ENCODE measurements at regions not wholly inside any gene's neighbourhood (a gene's known extent, or its start where the extent isn't known, plus 50 kb on each side); places are given as distances from the start of the nearest gene placed in this dataset.

GRCh38 chr20:57117296-57117695, 149.1 kb downstream of the BMP7 start:
- Histone ChIP-seq H4K20me1 (ENCODE audit: insufficient read depth) (no peaks in the 10 kb centered on the region), H2AFZ (ENCODE audit: low read depth, low read length, poor library complexity, severe bottlenecking) (no peak overlapping the region), H3K9me2 (ENCODE audit: insufficient read depth) (no peaks in the 10 kb centered on the region), H3K9ac (ENCODE audit: low read length) (no peak overlapping the region), H3K36me3 (ENCODE audit: control insufficient read depth in 1 of 2, insufficient read depth in 2 of 2, low read length in 2 of 2) (no peaks in the 10 kb centered on the region), H3K4me1 (ENCODE audit: control insufficient read depth in 1 of 2, insufficient read depth in 2 of 2, low read length in 2 of 2) (no peaks in the 10 kb centered on the region), H3K4me3 (replicated peaks in 1 of 2; ENCODE audit: low read depth in 1 of 2, low read length in 2 of 2) (no peak overlapping the region), H3K79me2 (ENCODE audit: insufficient read depth, low read length) (no peaks in the 10 kb centered on the region), H3K27me3 (ENCODE audit: insufficient read depth, low read length) (no peaks in the 10 kb centered on the region), H3K4me2 (ENCODE audit: low read length) (no peak overlapping the region), H3K9me3 (ENCODE audit: control insufficient read depth in 1 of 2, insufficient read depth in 1 of 2, low read depth in 1 of 2, low read length in 2 of 2) (no peaks in the 10 kb centered on the region), H3K27ac (ENCODE audit: low read depth, low read length) (no peak overlapping the region)
- RAD21 ChIA-PET (ENCODE audit: low non-redundant PET in 1 of 2, low total read pairs in 2 of 2, uncharacterized antibody in 2 of 2, unreplicated experiment in 2 of 2), result no interaction called here
- no peak for DNase-seq (ENCODE audit: low read depth, low spot score)
- peak; percentile 61 for ATAC-seq
- TF ChIP-seq ELF1 (IDR thresholded peaks at IDR 0.05; ENCODE audit: borderline replicate concordance, low read depth) (no peak), SP1 (IDR thresholded peaks at IDR 0.05; ENCODE audit: low read depth) (no peak), JUND (IDR thresholded peaks at IDR 0.05) (no peak)
- POLR2A ChIA-PET, result no interaction called here
- CTCF ChIA-PET, result no interaction called here
- BruUV-seq (replicated peaks), result no TSS peak
- intact Hi-C loops (cut with micrococcal nuclease), result no loop called here

GRCh38 chr20:57118107-57118769, 148.2 kb downstream of the BMP7 start:
- H2AFZ ChIP-seq (ENCODE audit: low read depth, low read length, poor library complexity, severe bottlenecking), result no peak overlapping the region
- H3K9ac ChIP-seq (ENCODE audit: low read length), result no peak overlapping the region
- BruUV-seq (replicated peaks), result no TSS peak
- RAD21 ChIA-PET (ENCODE audit: low non-redundant PET in 1 of 2, low total read pairs in 2 of 2, uncharacterized antibody in 2 of 2, unreplicated experiment in 2 of 2), result no interaction called here
- no peak overlapping the region for H3K4me3 ChIP-seq (replicated peaks in 1 of 2; ENCODE audit: low read depth in 1 of 2, low read length in 2 of 2)
- no peaks in the 10 kb centered on the region for H3K79me2 ChIP-seq (ENCODE audit: insufficient read depth, low read length)
- no peaks in the 10 kb centered on the region for H3K4me1 ChIP-seq (ENCODE audit: control insufficient read depth in 1 of 2, insufficient read depth in 2 of 2, low read length in 2 of 2)
- TF ChIP-seq EZH2phosphoT487 (IDR thresholded peaks at IDR 0.05; ENCODE audit: borderline replicate concordance) (no peak), CBX3 (IDR thresholded peaks at IDR 0.05; ENCODE audit: low read depth) (no peak), EZH2 (IDR thresholded peaks at IDR 0.05) (no peak), RAD21 (IDR thresholded peaks at IDR 0.05; ENCODE audit: low read depth) (no peak), SRF (IDR thresholded peaks at IDR 0.05; ENCODE audit: low read depth) (no peak), ZBTB33 (IDR thresholded peaks at IDR 0.05; ENCODE audit: extremely low read depth, insufficient replicate concordance, low read length) (no peak), ZFX (IDR thresholded peaks at IDR 0.05) (no peak), ZNF274 (IDR thresholded peaks at IDR 0.05; ENCODE audit: low read depth, low read length) (no peak), REST (IDR thresholded peaks at IDR 0.05; ENCODE audit: low read depth) (no peak), POLR2AphosphoS5 (IDR thresholded peaks at IDR 0.05; ENCODE audit: low read depth, low read length) (no peak), ELF1 (IDR thresholded peaks at IDR 0.05; ENCODE audit: borderline replicate concordance, low read depth) (no peak), SIN3A (IDR thresholded peaks at IDR 0.05; ENCODE audit: low read depth) (no peak)
- no peaks in the 10 kb centered on the region for H4K20me1 ChIP-seq (ENCODE audit: insufficient read depth)
- no peak overlapping the region for H3K4me2 ChIP-seq (ENCODE audit: low read length)
- POLR2A ChIA-PET, result no interaction called here
- no peak overlapping the region for H3K27ac ChIP-seq (ENCODE audit: low read depth, low read length)
- H3K9me2 ChIP-seq (ENCODE audit: insufficient read depth), result no peaks in the 10 kb centered on the region
- H3K27me3 ChIP-seq (ENCODE audit: insufficient read depth, low read length), result no peaks in the 10 kb centered on the region
- CTCF ChIA-PET, result no interaction called here
- H3K9me3 ChIP-seq (ENCODE audit: control insufficient read depth in 1 of 2, insufficient read depth in 1 of 2, low read depth in 1 of 2, low read length in 2 of 2), result no peaks in the 10 kb centered on the region
- DNase-seq (ENCODE audit: low read depth, low spot score), result no peak
- H3K36me3 ChIP-seq (ENCODE audit: control insufficient read depth in 1 of 2, insufficient read depth in 2 of 2, low read length in 2 of 2), result no peaks in the 10 kb centered on the region
- peak; percentile 43; the same call in 1 of the 2 replicates for ATAC-seq
- intact Hi-C loops (cut with micrococcal nuclease), result no loop called here
